ENCODE measurements at regions not wholly inside any gene's neighbourhood (a gene's known extent, or its start where the extent isn't known, plus 50 kb on each side); places are given as distances from the start of the nearest gene placed in this dataset.

GRCh38 chr18:30713299-30713698 is 329.2 kb downstream of the DSC3 start:
- no peak overlapping the region for H3K27ac ChIP-seq (replicated peaks)
- no peak for TF ChIP-seq CTCF (IDR thresholded peaks at IDR 0.05; ENCODE audit: borderline replicate concordance)
- no peaks in the 10 kb centered on the region for H3K36me3 ChIP-seq
- H3K4me3 ChIP-seq, result no peak overlapping the region
- intact Hi-C loops (cut with micrococcal nuclease), result no loop called here
- H3K27me3 ChIP-seq (ENCODE audit: low read depth), result no peaks in the 10 kb centered on the region
- no peaks in the 10 kb centered on the region for H3K9me3 ChIP-seq (replicated peaks)
- DNase-seq, result no peak
- H3K4me1 ChIP-seq, result no peaks in the 10 kb centered on the region

- Histone ChIP-seq H3K27me3 (ENCODE audit: low read depth) (no peaks in the 10 kb centered on the region), H3K36me3 (no peaks in the 10 kb centered on the region), H3K4me3 (no peak overlapping the region), H3K27ac (replicated peaks) (no peak overlapping the region), H3K9me3 (replicated peaks) (no peaks in the 10 kb centered on the region), H3K4me1 (no peaks in the 10 kb centered on the region)
- no peak for TF ChIP-seq CTCF (IDR thresholded peaks at IDR 0.05; ENCODE audit: borderline replicate concordance)
- no peak for DNase-seq
- intact Hi-C loops (cut with micrococcal nuclease), result no loop called here
Observed at GRCh38 chr18:30712383-30712782, 330.2 kb downstream of the DSC3 start.

GRCh38 chr18:30709595-30709994 is 332.9 kb downstream of the DSC3 start:
- intact Hi-C loops (cut with micrococcal nuclease), result no loop called here
- no peak for DNase-seq
- H3K36me3 ChIP-seq, result no peaks in the 10 kb centered on the region
- H3K27me3 ChIP-seq (ENCODE audit: low read depth), result no peaks in the 10 kb centered on the region
- no peak for TF ChIP-seq CTCF (IDR thresholded peaks at IDR 0.05; ENCODE audit: borderline replicate concordance)
- no peak overlapping the region for H3K27ac ChIP-seq (replicated peaks)
- H3K9me3 ChIP-seq (replicated peaks), result no peaks in the 10 kb centered on the region
- no peaks in the 10 kb centered on the region for H3K4me1 ChIP-seq
- H3K4me3 ChIP-seq, result no peak overlapping the region

GRCh38 chr18:30705943-30706342 is 336.6 kb downstream of the DSC3 start:
- H3K4me1 ChIP-seq, result no peaks in the 10 kb centered on the region
- intact Hi-C loops (cut with micrococcal nuclease), result no loop called here
- H3K4me3 ChIP-seq, result no peak overlapping the region
- no peak for TF ChIP-seq CTCF (IDR thresholded peaks at IDR 0.05; ENCODE audit: borderline replicate concordance)
- H3K36me3 ChIP-seq, result no peaks in the 10 kb centered on the region
- H3K27ac ChIP-seq (replicated peaks), result no peak overlapping the region
- DNase-seq, result no peak
- no peaks in the 10 kb centered on the region for H3K27me3 ChIP-seq (ENCODE audit: low read depth)
- H3K9me3 ChIP-seq (replicated peaks), result no peaks in the 10 kb centered on the region

GRCh38 chr18:30698571-30698970 is 344.0 kb downstream of the DSC3 start:
- no peaks in the 10 kb centered on the region for H3K36me3 ChIP-seq
- H3K27ac ChIP-seq (replicated peaks), result no peak overlapping the region
- no peaks in the 10 kb centered on the region for H3K4me1 ChIP-seq
- intact Hi-C loops (cut with micrococcal nuclease), result no loop called here
- H3K4me3 ChIP-seq, result no peak overlapping the region
- no peaks in the 10 kb centered on the region for H3K9me3 ChIP-seq (replicated peaks)
- H3K27me3 ChIP-seq (ENCODE audit: low read depth), result no peaks in the 10 kb centered on the region
- no peak for TF ChIP-seq CTCF (IDR thresholded peaks at IDR 0.05; ENCODE audit: borderline replicate concordance)
- no peak for DNase-seq

GRCh38 chr18:30696201-30696600 is 346.3 kb downstream of the DSC3 start:
- intact Hi-C loops (cut with micrococcal nuclease), result no loop called here
- no peak overlapping the region for H3K4me3 ChIP-seq
- H3K27ac ChIP-seq (replicated peaks), result no peak overlapping the region
- H3K36me3 ChIP-seq, result no peaks in the 10 kb centered on the region
- no peak for TF ChIP-seq CTCF (IDR thresholded peaks at IDR 0.05; ENCODE audit: borderline replicate concordance)
- DNase-seq, result no peak
- no peaks in the 10 kb centered on the region for H3K27me3 ChIP-seq (ENCODE audit: low read depth)
- H3K4me1 ChIP-seq, result no peaks in the 10 kb centered on the region
- no peaks in the 10 kb centered on the region for H3K9me3 ChIP-seq (replicated peaks)
